ENCODE measurements at regions not wholly inside any gene's neighbourhood (a gene's known extent, or its start where the extent isn't known, plus 50 kb on each side); places are given as distances from the start of the nearest gene placed in this dataset.

DNA sequence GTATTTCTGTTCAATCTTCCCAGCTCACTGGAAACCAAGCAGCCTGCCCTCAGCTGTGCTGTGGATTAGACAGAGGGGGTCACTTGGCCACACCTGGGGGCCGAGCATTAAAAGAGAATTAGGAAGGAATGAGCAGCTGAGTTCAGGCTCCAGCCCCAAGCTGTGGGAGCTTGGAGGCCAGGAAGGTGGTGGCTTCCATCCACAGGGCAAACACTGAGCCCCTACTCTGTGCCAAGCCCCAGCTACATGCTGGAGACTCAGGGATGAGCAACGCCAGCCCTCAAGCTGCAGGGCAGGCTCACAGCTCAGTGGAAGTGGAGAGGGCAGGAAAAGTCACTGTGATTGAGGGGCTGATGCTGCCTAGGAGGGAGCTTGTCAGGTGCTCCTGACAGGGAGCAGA, 412.7 kb downstream of the BCL11B start:
- DNase-seq (no peak), ATAC-seq (no peak)
- intact Hi-C loops (cut with DNase I, micrococcal nuclease) = no loop called here

DNA sequence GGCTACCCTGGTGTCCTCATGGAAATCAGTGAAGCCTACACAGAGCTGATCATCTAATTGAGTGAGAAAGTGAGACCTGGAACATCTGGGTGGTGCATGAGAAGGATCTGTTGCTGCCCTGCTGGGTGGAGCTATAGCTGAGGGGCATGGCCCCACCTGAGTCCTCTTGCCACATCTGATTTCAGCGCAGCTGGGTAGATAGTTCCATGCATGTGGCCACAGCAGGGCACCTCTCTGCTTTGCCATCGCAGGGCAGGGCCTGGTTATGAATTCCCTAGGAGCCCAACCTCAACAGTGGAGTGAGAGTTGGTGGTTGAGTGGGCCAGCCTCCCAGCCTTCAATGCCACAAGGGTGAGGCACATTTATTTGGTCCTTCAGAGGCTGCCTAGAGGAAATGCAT, 407.8 kb downstream of the BCL11B start:
- intact Hi-C loops (cut with DNase I, micrococcal nuclease) = no loop called here
- no peak for DNase-seq
- ATAC-seq = no peak

DNA sequence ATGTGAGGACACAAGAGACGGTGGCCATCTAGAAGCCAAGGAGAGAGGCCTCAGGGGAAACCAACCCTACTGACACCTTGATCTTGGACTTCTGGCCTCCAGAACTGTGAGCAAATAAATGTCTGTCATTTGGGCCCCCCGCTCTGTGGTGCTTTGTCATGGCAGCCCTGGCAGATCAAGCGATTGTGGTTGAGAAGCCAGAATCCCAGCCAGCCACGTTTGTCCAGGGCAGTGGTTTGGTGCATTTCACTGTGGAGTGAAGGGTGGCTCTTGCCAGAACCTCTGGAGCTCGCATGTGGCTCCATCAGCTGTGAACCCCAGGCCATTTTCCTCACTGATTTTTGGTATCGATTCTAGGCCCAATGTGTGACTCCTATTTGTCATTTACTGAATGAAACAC, 404.9 kb downstream of the BCL11B start:
- intact Hi-C loops (cut with DNase I, micrococcal nuclease) = no loop called here
- no peak for ATAC-seq
- no peak for DNase-seq

DNA sequence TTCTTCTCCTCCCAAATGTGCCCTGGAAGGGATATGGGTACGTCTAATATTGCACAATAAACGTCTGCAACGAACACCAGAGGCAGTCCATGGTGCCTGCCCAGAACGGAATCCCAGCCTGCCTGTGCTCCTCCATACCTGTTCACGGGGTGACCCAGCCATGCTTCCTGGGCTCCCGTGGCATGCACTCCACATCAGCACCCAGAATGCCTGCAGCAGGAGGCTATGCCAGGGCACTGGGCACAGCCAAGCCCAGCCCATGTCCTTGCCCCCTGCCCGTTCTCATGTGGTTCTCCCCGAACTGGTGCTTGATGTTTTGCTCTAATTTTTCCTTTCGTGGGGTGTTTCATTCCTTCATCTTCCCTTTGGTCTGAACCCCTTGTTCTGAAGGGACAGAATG, 404.3 kb downstream of the BCL11B start:
- no peak for ATAC-seq
- no peak for DNase-seq
- intact Hi-C loops (cut with DNase I, micrococcal nuclease) = no loop called here

DNA sequence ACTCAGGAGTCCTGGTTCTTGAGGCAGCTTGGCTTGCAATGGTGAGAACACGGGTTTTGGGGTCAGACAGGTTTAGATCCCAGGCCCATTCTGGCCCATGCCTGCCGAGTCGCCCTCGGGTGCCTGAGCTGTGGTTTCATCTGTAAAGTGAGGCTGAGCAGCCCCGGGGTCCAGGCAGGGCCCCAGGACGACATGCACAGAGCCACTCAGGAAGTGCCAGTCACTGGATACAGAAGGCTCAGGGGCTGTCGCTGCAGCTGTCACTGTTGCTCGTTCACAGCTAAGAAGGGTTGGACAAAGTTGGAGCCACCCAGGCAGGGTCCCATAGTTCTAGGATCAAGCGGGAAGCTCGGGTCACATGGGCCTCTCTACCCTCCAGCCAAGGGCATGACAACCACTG, 403.1 kb downstream of the BCL11B start:
- DNase-seq (no peak), ATAC-seq (no peak)
- intact Hi-C loops (cut with DNase I, micrococcal nuclease) = no loop called here

DNA sequence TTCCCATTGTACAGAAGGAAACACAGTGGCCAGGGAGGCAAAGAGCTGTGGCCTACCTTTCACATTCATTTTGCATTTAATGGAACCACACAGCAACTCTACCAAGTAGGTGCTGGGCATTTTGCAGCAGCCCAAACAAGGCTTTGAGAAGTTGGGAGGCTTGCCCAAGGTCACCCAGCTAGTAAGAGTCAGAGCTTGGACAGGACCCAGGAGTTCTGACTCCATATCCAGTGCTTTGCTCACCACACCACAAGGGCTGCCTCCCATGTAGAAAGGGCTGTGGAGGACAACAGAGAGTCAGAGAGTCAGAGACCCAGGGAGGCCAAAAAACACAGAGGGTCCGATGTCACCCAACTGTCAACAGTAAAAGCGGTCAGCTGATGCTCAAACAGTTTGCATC, 400.2 kb downstream of the BCL11B start:
- intact Hi-C loops (cut with DNase I, micrococcal nuclease) = no loop called here
- DNase-seq (no peak), ATAC-seq (no peak)

DNA sequence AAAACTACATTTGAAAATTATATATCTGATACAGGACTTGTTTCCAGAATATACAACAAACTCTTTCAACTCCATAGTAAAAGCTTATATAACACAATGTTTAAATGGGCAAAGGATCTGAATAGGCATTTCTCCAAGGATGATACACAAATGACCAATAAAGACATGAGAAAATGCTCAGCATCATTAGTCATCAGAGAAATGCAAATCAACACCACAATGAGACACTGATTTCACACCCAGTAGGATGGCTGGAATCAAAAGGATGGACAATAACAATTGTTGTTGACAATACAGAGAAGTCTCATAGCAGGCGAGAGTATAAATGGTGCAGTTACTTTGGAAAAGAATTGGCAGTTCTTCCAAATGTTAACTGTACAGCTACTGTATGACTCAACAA, 394.9 kb downstream of the BCL11B start:
- ATAC-seq = no peak
- intact Hi-C loops (cut with DNase I, micrococcal nuclease) = no loop called here
- no peak for DNase-seq

DNA sequence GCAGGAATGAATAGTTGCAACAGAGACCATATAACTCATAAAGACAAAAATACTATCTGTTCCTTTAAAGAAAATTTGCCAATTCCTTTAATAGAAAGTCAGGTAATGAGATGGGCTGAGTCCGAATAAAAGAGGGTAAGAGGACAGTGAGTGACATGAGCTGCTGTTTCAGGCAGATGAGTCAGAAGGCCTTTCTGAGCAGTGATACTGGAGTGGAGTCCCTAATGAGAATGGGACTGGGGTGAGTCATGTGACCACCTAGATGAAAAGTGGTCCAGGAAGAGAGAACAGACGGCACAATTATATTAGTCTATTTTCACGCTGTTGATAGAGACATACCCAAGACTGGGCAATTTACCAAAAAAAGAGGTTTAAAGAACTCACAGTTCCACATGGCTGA, 393.7 kb downstream of the BCL11B start:
- ATAC-seq (no peak), DNase-seq (no peak)
- intact Hi-C loops (cut with DNase I, micrococcal nuclease) = no loop called here

DNA sequence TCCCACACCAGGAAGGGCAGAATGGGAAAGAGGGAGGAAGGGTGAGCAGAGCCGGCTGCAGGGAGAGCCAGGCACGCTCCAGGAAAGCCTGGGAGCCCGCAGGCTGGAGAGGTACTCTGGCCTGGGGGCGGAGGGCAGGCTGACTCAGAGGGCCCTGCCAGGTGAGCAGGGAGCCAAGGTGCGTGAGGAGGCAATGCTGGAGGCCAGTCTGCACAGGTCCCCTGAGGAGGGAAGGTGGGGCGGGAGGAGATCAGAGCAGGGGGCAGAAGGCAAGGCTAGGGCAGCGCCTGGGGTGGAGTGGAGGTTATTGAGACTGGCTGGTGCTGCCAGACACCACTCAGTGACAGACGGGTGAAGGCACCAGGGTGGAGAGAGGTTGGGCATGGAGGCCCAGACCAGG, 385.0 kb downstream of the BCL11B start:
- ATAC-seq = no peak

DNA sequence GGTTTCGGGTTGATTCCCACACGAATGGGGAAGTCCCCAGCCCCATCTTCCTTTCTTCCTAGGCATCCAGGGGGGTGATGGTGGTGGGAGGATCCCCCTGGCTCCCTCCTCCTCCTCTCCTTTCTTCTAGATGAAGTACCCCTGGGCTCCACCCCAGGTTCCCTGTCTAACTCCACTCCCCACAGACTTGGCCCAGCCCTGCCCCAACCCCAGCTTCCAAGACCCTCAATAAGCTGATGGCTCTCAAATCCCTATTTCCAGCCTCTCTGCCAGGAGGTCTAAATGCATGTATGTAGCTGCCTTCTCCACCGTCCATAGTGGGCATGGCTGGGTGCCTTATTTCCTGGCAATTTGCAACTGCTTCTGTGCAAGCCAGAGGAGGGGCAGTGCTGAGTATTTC, 383.7 kb downstream of the BCL11B start:
- intact Hi-C loops (cut with DNase I, micrococcal nuclease) = no loop called here
- ATAC-seq (no peak), DNase-seq (no peak)

More for the DNA sequence above, 385.0 kb downstream of the BCL11B start:
- DNase-seq = no peak
- intact Hi-C loops (cut with DNase I, micrococcal nuclease) = no loop called here

DNA sequence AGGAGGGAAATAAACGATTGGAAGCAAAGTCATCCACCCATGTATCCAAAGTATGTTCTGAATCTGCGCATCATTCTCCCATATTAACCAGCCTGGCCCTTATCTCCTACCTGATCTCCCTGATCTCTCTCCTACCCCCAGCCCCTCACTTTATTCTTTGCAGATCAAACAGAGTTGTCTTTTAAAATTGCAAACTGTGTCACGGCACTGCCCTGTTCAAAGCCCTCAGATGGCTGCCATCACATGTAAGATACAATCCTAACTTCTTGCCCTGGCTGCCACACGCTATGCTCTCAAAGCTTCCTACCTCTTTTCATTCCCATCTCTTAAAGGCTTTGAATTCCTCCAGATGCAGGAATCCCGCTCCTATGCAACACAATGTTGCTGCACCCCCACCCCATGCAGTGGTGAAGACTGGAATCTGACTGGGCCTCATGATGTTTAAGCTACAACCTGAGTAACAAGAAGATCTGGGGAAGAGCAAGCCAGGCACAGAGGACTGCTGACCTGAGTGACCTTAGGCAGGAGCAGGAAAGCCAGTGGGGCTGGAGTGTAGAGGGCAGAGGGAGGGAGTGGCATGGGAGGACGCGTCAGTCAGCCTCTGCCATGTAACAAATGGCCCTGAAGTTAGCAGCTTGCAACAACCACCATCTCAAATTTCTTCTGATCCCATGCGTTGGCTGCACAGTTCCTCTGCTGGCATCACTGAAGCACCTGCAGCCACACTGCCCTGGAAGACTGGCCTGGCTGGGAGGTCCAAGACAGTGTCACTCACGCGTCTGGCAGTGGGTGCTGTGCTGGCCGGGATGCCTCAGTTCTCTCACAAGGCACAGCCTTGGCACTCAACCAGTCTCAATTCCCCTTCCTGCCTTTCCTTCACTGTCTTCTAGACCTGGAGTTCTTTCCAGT, 382.8 kb downstream of the BCL11B start:
- intact Hi-C loops (cut with DNase I, micrococcal nuclease) = no loop called here
- DNase-seq (no peak), ATAC-seq (no peak)

DNA sequence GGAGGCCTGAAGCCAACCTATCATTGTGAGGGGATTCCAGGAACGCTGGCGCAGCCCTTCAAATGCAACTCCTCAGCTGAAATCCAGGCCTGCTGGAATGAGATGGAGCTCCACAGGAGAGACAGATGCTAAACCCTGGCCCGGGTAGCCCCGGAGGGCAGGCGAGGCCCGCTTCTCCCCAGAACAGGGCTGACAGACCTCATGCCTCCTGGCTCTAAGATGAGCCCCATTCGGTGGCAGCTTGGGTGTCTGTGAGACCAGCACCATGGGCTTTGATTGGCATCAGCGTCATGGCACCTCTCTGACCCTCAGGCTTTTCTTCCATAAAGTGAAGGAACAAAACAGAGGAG, 382.2 kb downstream of the BCL11B start:
- intact Hi-C loops (cut with DNase I, micrococcal nuclease) = no loop called here
- DNase-seq (no peak), ATAC-seq (no peak)

DNA sequence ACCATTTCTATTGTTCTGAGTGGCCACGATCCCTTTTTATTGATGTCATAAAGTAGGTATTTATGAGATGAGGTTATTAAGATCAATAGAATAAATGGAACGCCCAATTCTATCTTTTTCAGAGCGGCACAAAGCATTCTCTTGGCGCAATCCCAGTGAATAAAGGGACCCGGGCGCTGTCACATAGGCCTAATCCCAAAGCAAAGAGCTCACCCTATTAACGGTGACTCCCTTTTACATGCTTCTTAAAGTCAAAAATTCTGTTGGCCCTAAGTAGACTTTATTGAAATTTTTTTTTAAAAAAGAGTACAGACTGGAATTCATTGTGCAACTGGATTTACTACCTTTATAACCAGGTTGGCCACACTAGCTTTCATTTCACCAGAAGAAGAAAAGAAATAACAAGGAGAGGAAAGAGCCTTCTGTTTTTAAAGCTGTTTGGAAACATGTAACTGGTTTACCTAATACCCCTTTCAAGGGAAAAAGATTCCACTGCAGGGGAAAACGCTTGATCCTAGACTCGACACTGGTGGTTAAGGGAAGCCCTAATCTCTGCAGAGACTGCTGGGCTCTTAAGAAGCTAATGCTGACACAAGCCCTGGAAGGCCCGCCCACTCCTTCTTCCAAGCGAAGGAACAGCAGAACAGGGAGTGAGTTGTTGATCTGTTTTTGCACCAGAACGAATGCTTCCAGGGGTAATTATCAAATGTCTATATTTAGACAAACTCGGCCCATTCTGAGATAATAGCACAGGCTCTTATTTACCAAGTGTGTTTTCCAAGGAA, 381.2 kb downstream of the BCL11B start:
- ATAC-seq (no peak), DNase-seq (no peak)
- intact Hi-C loops (cut with DNase I, micrococcal nuclease) = no loop called here

DNA sequence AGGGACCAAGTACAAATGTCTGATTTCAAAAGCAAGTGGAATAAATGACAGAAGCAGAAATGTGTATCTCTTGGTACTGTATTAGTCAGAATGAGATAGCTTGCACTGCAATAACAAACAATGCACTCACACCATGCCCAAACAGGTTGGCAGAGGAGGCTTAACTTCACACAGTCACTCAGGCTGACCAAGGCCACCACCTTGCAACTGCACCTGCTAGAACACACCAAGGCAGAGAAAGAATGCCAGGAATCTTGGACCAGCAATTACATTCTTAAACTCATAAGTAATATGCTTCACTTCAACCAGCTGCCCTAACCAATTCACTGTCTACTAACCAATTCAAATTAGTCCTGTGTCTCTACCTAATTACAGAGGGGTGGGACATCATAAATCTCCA, 378.3 kb downstream of the BCL11B start:
- ATAC-seq = no peak
- intact Hi-C loops (cut with DNase I, micrococcal nuclease) = no loop called here
- DNase-seq = no peak

DNA sequence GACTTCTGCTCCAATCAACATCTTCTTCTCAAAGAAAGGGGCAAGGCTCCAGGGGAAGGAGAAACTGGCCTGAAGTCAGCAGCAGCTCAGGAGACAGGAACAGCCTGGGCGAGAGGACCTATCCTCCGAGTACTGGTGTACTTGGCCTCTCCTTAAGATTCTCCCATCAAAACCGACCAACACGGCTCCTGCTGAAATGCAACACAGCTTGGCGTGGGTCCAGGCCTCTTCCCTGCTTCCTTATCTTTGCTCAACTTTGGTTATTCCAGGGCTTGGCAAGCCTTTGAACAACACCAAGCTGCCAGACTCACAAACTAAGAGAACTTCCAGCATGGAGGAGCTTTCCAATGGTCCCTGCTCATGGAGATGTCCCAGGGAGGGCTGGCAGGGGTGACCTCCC, 377.4 kb downstream of the BCL11B start:
- intact Hi-C loops (cut with DNase I, micrococcal nuclease) = no loop called here
- DNase-seq (no peak), ATAC-seq (no peak)

DNA sequence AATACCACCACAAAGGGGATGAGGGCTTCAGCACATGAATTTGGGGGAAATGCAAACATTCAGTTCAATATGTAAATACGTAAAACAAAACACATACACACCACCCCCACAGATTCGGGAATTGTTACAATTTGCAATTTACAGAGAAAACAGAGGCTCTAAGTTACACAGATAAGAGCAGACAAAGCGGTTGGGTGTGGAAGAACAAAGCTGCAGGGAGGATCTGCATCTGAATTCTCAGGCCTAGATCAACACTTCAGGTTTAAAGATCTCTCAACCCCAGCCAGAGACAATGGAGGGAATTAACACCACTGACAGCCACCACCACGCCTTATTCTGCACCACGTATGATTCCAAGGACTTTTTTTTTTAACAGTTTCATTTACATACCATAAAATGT, 375.5 kb downstream of the BCL11B start:
- DNase-seq = no peak
- ATAC-seq = no peak
- intact Hi-C loops (cut with DNase I, micrococcal nuclease) = no loop called here

DNA sequence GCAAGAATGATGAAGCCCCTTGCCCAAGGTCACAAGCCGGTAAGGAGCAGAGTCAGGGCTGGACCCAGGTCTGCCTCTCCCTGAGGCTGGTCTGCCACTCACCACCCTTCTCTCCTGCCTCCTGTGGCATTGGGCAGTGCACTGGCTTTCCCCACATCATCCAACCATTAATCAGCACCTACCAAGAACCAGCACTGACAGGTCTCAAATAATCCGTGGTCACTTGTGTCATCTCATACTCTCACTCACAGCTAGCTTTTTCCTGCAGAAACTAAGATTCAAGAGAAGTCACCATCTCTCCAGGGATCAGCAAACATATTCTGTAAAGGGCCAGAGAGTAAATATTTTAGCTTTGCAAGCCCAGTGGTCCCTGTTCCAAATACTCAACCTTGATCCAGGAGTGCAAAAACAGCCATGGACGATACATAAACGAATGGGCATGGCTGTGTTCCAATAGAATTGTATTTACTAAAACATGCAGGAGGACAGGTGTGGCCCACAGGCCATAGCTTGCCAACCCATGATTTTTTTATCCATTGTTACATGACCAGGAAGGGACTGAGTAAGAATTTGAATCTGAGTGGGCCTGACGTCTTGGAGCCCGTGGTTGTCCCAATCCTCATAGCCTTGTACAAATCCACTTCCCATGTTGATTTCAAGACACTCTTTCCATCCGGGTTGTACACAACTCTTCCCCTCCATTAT, 374.2 kb downstream of the BCL11B start:
- intact Hi-C loops (cut with DNase I, micrococcal nuclease) = no loop called here
- no peak for ATAC-seq
- DNase-seq = no peak

DNA sequence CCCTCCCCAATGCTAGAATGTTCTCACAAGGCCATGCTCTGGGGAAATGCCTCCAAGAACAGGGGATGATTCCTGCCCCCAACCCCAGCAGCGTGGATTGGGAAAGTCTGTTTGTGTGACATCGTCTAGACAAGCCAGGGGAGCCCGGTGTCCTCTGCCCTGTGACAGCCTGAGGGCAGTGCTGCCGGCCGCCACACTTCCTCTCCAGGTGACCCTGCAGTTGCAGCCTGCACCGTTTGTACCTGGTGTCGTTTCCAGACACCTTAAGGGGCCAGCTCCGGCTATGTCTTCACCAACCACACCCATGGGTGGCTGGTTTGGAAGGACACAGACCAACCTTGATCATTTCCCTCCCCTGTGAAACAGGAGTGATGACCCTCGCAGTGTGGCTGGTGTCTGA, 372.6 kb downstream of the BCL11B start:
- no peak for ATAC-seq
- DNase-seq = no peak
- intact Hi-C loops (cut with DNase I, micrococcal nuclease) = no loop called here

DNA sequence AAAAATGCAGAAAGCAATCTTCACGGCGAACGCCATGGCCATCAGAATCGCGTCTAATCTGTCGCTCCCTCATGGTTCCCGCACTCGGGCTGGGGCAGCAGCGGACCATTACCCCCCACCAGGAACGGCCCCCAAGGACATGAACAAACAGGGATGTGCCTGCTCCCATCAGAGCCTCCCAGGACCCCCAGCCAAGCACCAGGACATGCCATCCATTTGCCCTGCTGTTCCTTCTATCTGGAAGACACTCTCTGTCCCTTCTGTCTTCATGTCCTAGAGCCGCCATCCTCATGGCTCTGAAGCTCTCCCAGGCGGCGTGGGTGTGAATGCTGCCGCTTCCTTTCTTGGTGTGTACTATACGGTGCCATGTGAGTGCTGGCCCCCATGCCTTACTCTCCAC, 371.8 kb downstream of the BCL11B start:
- ATAC-seq (no peak), DNase-seq (no peak)
- intact Hi-C loops (cut with DNase I, micrococcal nuclease) = no loop called here

DNA sequence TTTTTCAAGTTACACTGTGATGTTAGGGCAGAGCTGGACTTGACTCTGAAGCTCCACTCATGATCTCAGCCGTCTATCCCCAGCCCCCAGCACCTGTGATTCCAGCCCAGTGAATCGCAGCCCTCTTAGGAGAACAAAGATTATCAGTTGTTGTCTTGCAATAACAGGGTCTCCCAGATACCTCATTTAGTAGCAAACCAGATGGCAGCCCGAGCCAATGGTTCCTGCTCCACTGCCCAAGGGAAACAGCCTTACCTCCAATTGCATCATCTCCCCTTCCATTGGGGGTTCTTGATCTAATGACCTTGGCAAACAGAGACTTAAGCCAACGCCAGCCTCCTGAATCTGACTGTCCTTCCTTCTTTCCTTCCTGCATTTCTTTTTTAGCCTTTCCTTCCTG, 371.2 kb downstream of the BCL11B start:
- intact Hi-C loops (cut with DNase I, micrococcal nuclease) = no loop called here
- ATAC-seq (no peak), DNase-seq (no peak)
